Stimulated activated naive CD4-positive, alpha-beta T cell (primary cell): ENCODE measurements at regions not wholly inside any gene's neighbourhood (a gene's known extent, or its start where the extent isn't known, plus 50 kb on each side); places are given as distances from the start of the nearest gene placed in this dataset.

Experiments
- DNase-seq, 6 experiments: peaks; one replicate each; lab custom pipeline; 2025; lab: John Stamatoyannopoulos, UW

GRCh38 chr12:89185889-89186288, 166.4 kb downstream of the DUSP6 start:
- DNase-seq = no peak

- no peak for DNase-seq
Observed at GRCh38 chr12:89185181-89185580, 167.1 kb downstream of the DUSP6 start.

- no peak for DNase-seq
Observed at GRCh38 chr12:89183985-89184435, 168.3 kb downstream of the DUSP6 start.

- no peak for DNase-seq
Observed at GRCh38 chr12:89181271-89181920, 170.9 kb downstream of the DUSP6 start.

- DNase-seq = no peak
Observed at GRCh38 chr12:89180496-89180895, 171.8 kb downstream of the DUSP6 start.

GRCh38 chr12:89179983-89180382, 172.3 kb downstream of the DUSP6 start:
- DNase-seq = no peak

- no peak for DNase-seq
Observed at GRCh38 chr12:89179245-89179644, 173.1 kb downstream of the DUSP6 start.

GRCh38 chr12:89177802-89178395, 174.4 kb downstream of the DUSP6 start:
- no peak for DNase-seq

GRCh38 chr12:89176676-89177075, 175.6 kb downstream of the DUSP6 start:
- no peak for DNase-seq

GRCh38 chr12:89173678-89174077, 178.6 kb downstream of the DUSP6 start:
- DNase-seq = no peak

- DNase-seq = no peak
Observed at GRCh38 chr12:89173096-89173495, 179.2 kb downstream of the DUSP6 start.

GRCh38 chr12:89172224-89172623, 180.1 kb downstream of the DUSP6 start:
- no peak for DNase-seq

- DNase-seq = no peak
Observed at GRCh38 chr12:89169321-89169720, 183.0 kb downstream of the DUSP6 start.

GRCh38 chr12:89167986-89168385, 184.3 kb downstream of the DUSP6 start:
- no peak for DNase-seq

- peak in 1 of 6 experiments; percentile 8 for DNase-seq
Observed at GRCh38 chr12:89166525-89166934, 185.8 kb downstream of the DUSP6 start.

- no peak for DNase-seq
Observed at GRCh38 chr12:89166121-89166520, 186.2 kb downstream of the DUSP6 start.

- no peak for DNase-seq
Observed at GRCh38 chr12:89165703-89166102, 186.6 kb downstream of the DUSP6 start.

- DNase-seq = no peak
Observed at GRCh38 chr12:89163918-89164317, 188.4 kb downstream of the DUSP6 start.

- no peak for DNase-seq
Observed at GRCh38 chr12:89162589-89163261, 189.6 kb downstream of the DUSP6 start.

- DNase-seq = no peak
Observed at GRCh38 chr12:89161557-89161956, 190.7 kb downstream of the DUSP6 start.

- no peak for DNase-seq
Observed at GRCh38 chr12:89160716-89161123, 191.6 kb downstream of the DUSP6 start.

GRCh38 chr12:89157413-89157812, 194.9 kb downstream of the DUSP6 start:
- no peak for DNase-seq

- no peak for DNase-seq
Observed at GRCh38 chr12:89156862-89157262, 195.4 kb downstream of the DUSP6 start.
